GDM1 (cell line): ENCODE measurements at regions not wholly inside any gene's neighbourhood (a gene's known extent, or its start where the extent isn't known, plus 50 kb on each side); places are given as distances from the start of the nearest gene placed in this dataset.
"Not testable (repeated sequence)": the region's sequence is repeated elsewhere in the genome, so short reads cannot be mapped to it uniquely, and the experiment has no call there.

Experiments used
- DNase-seq: peaks from one replicate; lab custom pipeline; 2025; lab: John Stamatoyannopoulos, UW

GRCh38 chr20:12821249-12821648 is 187.5 kb upstream of the SPTLC3 start:
- no peak for DNase-seq

- DNase-seq, result no peak
Measured at GRCh38 chr20:12823734-12824133, 185.0 kb upstream of the SPTLC3 start.

- no peak for DNase-seq
Measured at GRCh38 chr20:12824328-12825225, 184.2 kb upstream of the SPTLC3 start.

- no peak for DNase-seq
Measured at GRCh38 chr20:12825226-12825595, 183.6 kb upstream of the SPTLC3 start.

- no peak for DNase-seq
Measured at GRCh38 chr20:12827816-12828385, 180.9 kb upstream of the SPTLC3 start.

GRCh38 chr20:12829170-12829569 is 179.6 kb upstream of the SPTLC3 start:
- DNase-seq, result no peak

GRCh38 chr20:12833861-12834260 is 174.9 kb upstream of the SPTLC3 start:
- no peak for DNase-seq

GRCh38 chr20:12835999-12836398 is 172.8 kb upstream of the SPTLC3 start:
- no peak for DNase-seq

GRCh38 chr20:12837646-12838045 is 171.1 kb upstream of the SPTLC3 start:
- no peak for DNase-seq

GRCh38 chr20:12838261-12838866 is 170.4 kb upstream of the SPTLC3 start:
- DNase-seq, result no peak

- no peak for DNase-seq
Measured at GRCh38 chr20:12847872-12848271, 160.9 kb upstream of the SPTLC3 start.

GRCh38 chr20:12849225-12849910 is 159.4 kb upstream of the SPTLC3 start:
- no peak for DNase-seq

- not testable (repeated sequence) for DNase-seq
Measured at GRCh38 chr20:12857643-12858042, 151.1 kb upstream of the SPTLC3 start.

GRCh38 chr20:12860619-12861247 is 148.0 kb upstream of the SPTLC3 start:
- no peak for DNase-seq

GRCh38 chr20:12869669-12870068 is 139.1 kb upstream of the SPTLC3 start:
- no peak for DNase-seq

- DNase-seq, result no peak
Measured at GRCh38 chr20:12870588-12870987, 138.2 kb upstream of the SPTLC3 start.

- DNase-seq, result no peak
Measured at GRCh38 chr20:12874933-12875332, 133.8 kb upstream of the SPTLC3 start.

- no peak for DNase-seq
Measured at GRCh38 chr20:12875510-12875909, 133.3 kb upstream of the SPTLC3 start.

GRCh38 chr20:12882832-12883506 is 125.8 kb upstream of the SPTLC3 start:
- DNase-seq, result no peak

- no peak for DNase-seq
Measured at GRCh38 chr20:12883507-12883885, 125.3 kb upstream of the SPTLC3 start.

GRCh38 chr20:12886618-12887363 is 122.0 kb upstream of the SPTLC3 start:
- no peak for DNase-seq
